Endothelial cell of umbilical vein (primary cell): ENCODE measurements at regions not wholly inside any gene's neighbourhood (a gene's known extent, or its start where the extent isn't known, plus 50 kb on each side); places are given as distances from the start of the nearest gene placed in this dataset.

Source experiments
- BruUV-seq: library from RNA; stranded (reverse); fragments of 400-500 nt; replicated peaks from 2 replicates; lab custom pipeline; 2021; lab: Mats Ljungman, UMichigan
- CTCF ChIA-PET: fragments of 300-600, 350-600 bp; sonication (Branson Sonifier 250); formaldehyde crosslinking; loops from one replicate; lab custom pipeline; 2021; ENCODE audit warnings: antibody characterized with exemption, inconsistent platforms; lab: Charles Lee
- POLR2A ChIA-PET: fragments of 300-600, 350-600 bp; sonication (Branson Sonifier 250); formaldehyde crosslinking; loops from one replicate; lab custom pipeline; 2021; ENCODE audit warnings: antibody characterized with exemption, inconsistent platforms; lab: Charles Lee
- DNase-seq: peaks from one replicate; pipeline ENCODE4 v3.0.0-alpha.2; 2011; ENCODE audit warnings: low read depth, low spot score
- FAIRE-seq: peaks from 2 replicates; lab custom pipeline; 2011; peaks lifted over from hg19 to GRCh38; lab: Jason Lieb, UNC
- H2AFZ ChIP-seq: 2 replicates; pipeline ENCODE4 v1.6.0; 2012; ENCODE audit warnings: low read depth, low read length, control low read depth, inconsistent platforms
- H3K27ac ChIP-seq: 2 replicates; pipeline ENCODE4 v1.5.1; 2011; ENCODE audit warnings: low read depth, mild to moderate bottlenecking, control low read depth, low read length, moderate library complexity; ENCODE audit not compliant: insufficient read depth
- H3K27me3 ChIP-seq, 2 experiments: 2 replicates each; pipeline versions ENCODE4 v1.6.0 to v1.6.1; 2011; ENCODE audit warnings: low read length in 2 of 2, mixed read lengths in 1 of 2; ENCODE audit not compliant: control insufficient read depth in 2 of 2, insufficient read depth in 2 of 2
- H3K36me3 ChIP-seq, 2 experiments: 2 replicates in 1 of 2; 3 replicates in 1 of 2; pipeline ENCODE4 v1.5.1; 2011; ENCODE audit warnings: low read length in 2 of 2, mild to moderate bottlenecking in 1 of 2, moderate library complexity in 1 of 2; ENCODE audit not compliant: control insufficient read depth in 2 of 2, insufficient read depth in 2 of 2; ENCODE audit errors: extremely low read depth in 1 of 2
- H3K4me1 ChIP-seq: 3 replicates; pipeline ENCODE4 v1.5.1; 2011; ENCODE audit warnings: mild to moderate bottlenecking, low read length; ENCODE audit not compliant: control insufficient read depth, insufficient read depth; ENCODE audit errors: extremely low read depth
- H3K4me2 ChIP-seq: 2 replicates; pipeline ENCODE4 v1.6.1; 2011; ENCODE audit warnings: low read length, control low read depth, mixed read lengths; ENCODE audit not compliant: insufficient read depth
- H3K4me3 ChIP-seq, 3 experiments: fragments of 200-600 bp in 1 of 3; sonication (generic), shearing (Covaris generic) in 1 of 3; replicated peaks in 1 of 3; 2 replicates each; pipeline ENCODE4 v1.5.1; 2011 to 2016; ENCODE audit warnings: control low read depth in 3 of 3, low read length in 3 of 3, mild to moderate bottlenecking in 2 of 3, inconsistent platforms in 1 of 3, low read depth in 1 of 3, moderate library complexity in 1 of 3; ENCODE audit not compliant: insufficient read depth in 1 of 3
- H3K79me2 ChIP-seq: 2 replicates; pipeline ENCODE4 v1.6.0; 2012; ENCODE audit warnings: low read length, inconsistent platforms; ENCODE audit not compliant: control insufficient read depth, insufficient read depth
- H3K9ac ChIP-seq: replicated peaks from 2 replicates; pipeline ENCODE3; 2011; ENCODE audit warnings: low read length, control low read depth; ENCODE audit not compliant: insufficient read depth; ENCODE audit errors: extremely low read depth
- H3K9me1 ChIP-seq: replicated peaks from 3 replicates; pipeline ENCODE4 v1.6.0; 2011; ENCODE audit warnings: mild to moderate bottlenecking, low read length; ENCODE audit not compliant: control insufficient read depth, insufficient read depth; ENCODE audit errors: extremely low read depth
- H3K9me3 ChIP-seq: replicated peaks from 2 replicates; pipeline ENCODE4 v1.5.1; 2012; ENCODE audit warnings: low read length, inconsistent platforms; ENCODE audit not compliant: control insufficient read depth, insufficient read depth
- H4K20me1 ChIP-seq: replicated peaks from 2 replicates; pipeline ENCODE3; 2011; ENCODE audit warnings: mild to moderate bottlenecking, low read length; ENCODE audit not compliant: control insufficient read depth, insufficient read depth; ENCODE audit errors: extremely low read depth
- CTCF ChIP-seq, 2 donors: IDR thresholded peaks; 1 replicate in 1 of 2; 2 replicates in 1 of 2; pipeline ENCODE4 v1.5.1; 2011; ENCODE audit warnings: low read length in 2 of 2, mild to moderate bottlenecking in 2 of 2, moderate library complexity in 2 of 2, control low read depth in 1 of 2, inconsistent platforms in 1 of 2, low read depth in 1 of 2; ENCODE audit not compliant: insufficient read depth in 1 of 2; ENCODE audit errors: extremely low read depth in 1 of 2
- EZH2 ChIP-seq: IDR thresholded peaks from 2 replicates; pipeline ENCODE4 v1.6.1; 2012; ENCODE audit warnings: borderline replicate concordance, low read depth, mild to moderate bottlenecking, moderate library complexity, low read length, inconsistent platforms; ENCODE audit not compliant: severe bottlenecking
- FOS ChIP-seq: IDR thresholded peaks from 2 replicates; pipeline ENCODE4 v1.6.1; 2011; ENCODE audit warnings: mild to moderate bottlenecking, low read length, moderate library complexity, borderline replicate concordance; ENCODE audit not compliant: insufficient read depth
- GATA2 ChIP-seq: IDR thresholded peaks from 2 replicates; pipeline ENCODE4 v1.7.0; 2011; ENCODE audit warnings: low read depth, mild to moderate bottlenecking, moderate library complexity, mixed read lengths, low read length; ENCODE audit not compliant: insufficient read length, insufficient read depth
- JUN ChIP-seq: IDR thresholded peaks from 2 replicates; pipeline ENCODE4 v1.6.1; 2011; ENCODE audit warnings: borderline replicate concordance, low read depth; ENCODE audit not compliant: insufficient read length, insufficient read depth
- MAX ChIP-seq: IDR thresholded peaks from 2 replicates; pipeline ENCODE4 v1.6.1; 2011; ENCODE audit not compliant: insufficient read depth, insufficient read length
- MYC ChIP-seq: IDR thresholded peaks from one replicate; pipeline ENCODE4 v1.6.1; 2011; ENCODE audit warnings: mild to moderate bottlenecking, low read depth, low read length
- POLR2A ChIP-seq: IDR thresholded peaks from 2 replicates; pipeline ENCODE4 v1.6.1; 2012; ENCODE audit warnings: low read depth, mild to moderate bottlenecking, control low read depth, low read length
- POLR2AphosphoS5 ChIP-seq: IDR thresholded peaks from 2 replicates; pipeline ENCODE4 v1.6.1; 2012; ENCODE audit warnings: low read depth, mild to moderate bottlenecking, control low read depth, low read length, moderate library complexity; ENCODE audit not compliant: insufficient read depth
- dilution Hi-C: fragments of 300-500 bp; cut with MboI; formaldehyde crosslinking; loops from one replicate; pipeline ENCODE4 v1.15.0; 2019; ENCODE audit warnings: low sequenced_read_pairs; ENCODE audit not compliant: extremely low pct_ligation_motif_present
- intact Hi-C: fragments of 100-400 bp; cut with micrococcal nuclease; formaldehyde crosslinking; loops from one replicate; pipeline ENCODE4 v1.10.0; 2022

GRCh38 chr22:48855593-48856307 is 971.9 kb downstream of the BRD1 start:
- Histone ChIP-seq H4K20me1 (no peaks in the 10 kb centered on the region), H3K4me1 (no peaks in the 10 kb centered on the region), H3K4me2 (no peak overlapping the region), H3K9me3 (peaks cover 16% of the 10 kb centered on the region), H3K36me3 (no peaks in the 10 kb centered on the region), H3K79me2 (no peaks in the 10 kb centered on the region), H3K9me1 (no peaks in the 10 kb centered on the region), H3K27me3 (no peaks in the 10 kb centered on the region), H3K27ac (no peak overlapping the region), H2AFZ (no peak overlapping the region), H3K4me3 (no peak overlapping the region), H3K9ac (no peak overlapping the region)
- POLR2A ChIA-PET = no interaction called here
- intact Hi-C loops = no loop called here
- no peak for DNase-seq
- TF ChIP-seq GATA2 = no peak
- TF ChIP-seq EZH2 = no peak
- TF ChIP-seq CTCF (IDR thresholded peaks at IDR 0.05; ENCODE audit: extremely low read depth in 1 of 2, insufficient read depth in 1 of 2, low read depth in 1 of 2, low read length in 2 of 2) = no peak
- FAIRE-seq = no peak
- BruUV-seq = no TSS peak
- CTCF ChIA-PET = no interaction called here
- dilution Hi-C loops = no loop called here

GRCh38 chr22:48855013-48855412 is 972.7 kb downstream of the BRD1 start:
- BruUV-seq = no TSS peak
- intact Hi-C loops (no loop called here), dilution Hi-C loops (no loop called here)
- CTCF ChIA-PET = no interaction called here
- FAIRE-seq (no peak), DNase-seq (no peak)
- Histone ChIP-seq H4K20me1 (no peaks in the 10 kb centered on the region), H3K27ac (no peak overlapping the region), H3K4me1 (no peaks in the 10 kb centered on the region), H3K9ac (no peak overlapping the region), H3K4me2 (no peak overlapping the region), H3K4me3 (no peak overlapping the region), H3K36me3 (no peaks in the 10 kb centered on the region), H3K79me2 (no peaks in the 10 kb centered on the region), H2AFZ (no peak overlapping the region), H3K9me1 (no peaks in the 10 kb centered on the region), H3K27me3 (no peaks in the 10 kb centered on the region), H3K9me3 (peaks cover 17% of the 10 kb centered on the region)
- TF ChIP-seq GATA2 (no peak), JUN (no peak), POLR2A (no peak), MAX (no peak), CTCF (IDR thresholded peaks at IDR 0.05; ENCODE audit: extremely low read depth in 1 of 2, insufficient read depth in 1 of 2, low read depth in 1 of 2, low read length in 2 of 2) (no peak), EZH2 (no peak), FOS (no peak), POLR2AphosphoS5 (no peak), MYC (no peak)
- POLR2A ChIA-PET = no interaction called here
